AG04450 (cell line): ENCODE measurements at regions not wholly inside any gene's neighbourhood (a gene's known extent, or its start where the extent isn't known, plus 50 kb on each side); places are given as distances from the start of the nearest gene placed in this dataset.

Experiments
- CTCF ChIA-PET: fragments of 300-600, 350-600 bp; formaldehyde crosslinking; extraction: SDS; loops from one replicate; lab custom pipeline; 2022; ENCODE audit warnings: antibody characterized with exemption, inconsistent platforms; lab: Charles Lee
- POLR2A ChIA-PET: fragments of 350-600 bp; formaldehyde crosslinking; extraction: SDS; loops from one replicate; lab custom pipeline; 2021; ENCODE audit warnings: antibody characterized with exemption, inconsistent platforms; lab: Yijun Ruan, JAX
- DNase-seq: peaks from one replicate; pipeline ENCODE4 v3.0.0-alpha.2; 2011; ENCODE audit warnings: low read depth, low spot score
- H3K27ac ChIP-seq: one replicate; pipeline ENCODE4 v1.5.1; 2012; ENCODE audit warnings: low read depth, low read length, control low read depth
- H3K27me3 ChIP-seq: one replicate; pipeline ENCODE4 v1.6.0; 2012; ENCODE audit warnings: low read length; ENCODE audit not compliant: control insufficient read depth, insufficient read depth
- H3K4me3 ChIP-seq: 2 replicates; pipeline ENCODE4 v1.5.1; 2011; ENCODE audit warnings: mild to moderate bottlenecking, low read depth, low read length, control low read depth
- H3K9me3 ChIP-seq: 2 replicates; pipeline ENCODE4 v1.5.1; 2012; ENCODE audit warnings: low read length; ENCODE audit not compliant: control insufficient read depth, insufficient read depth
- CTCF ChIP-seq: IDR thresholded peaks from 2 replicates; pipeline ENCODE4 v1.5.1; 2011; ENCODE audit warnings: low read depth, low read length, control low read depth, inconsistent platforms

- no peak for TF ChIP-seq CTCF
- ChIA-PET CTCF (no interaction called here), POLR2A (no interaction called here)
- Histone ChIP-seq H3K9me3 (no peaks in the 10 kb centered on the region), H3K4me3 (no peak overlapping the region), H3K27ac (no peak overlapping the region), H3K27me3 (no peaks in the 10 kb centered on the region)
- no peak for DNase-seq
Observed at GRCh38 chr2:66174491-66174890, 260.4 kb upstream of the MEIS1 start.

GRCh38 chr2:66173645-66174044 lies 261.3 kb upstream of the MEIS1 start:
- H3K27me3 ChIP-seq, result no peaks in the 10 kb centered on the region
- CTCF ChIA-PET, result no interaction called here
- DNase-seq, result no peak
- POLR2A ChIA-PET, result no interaction called here
- H3K4me3 ChIP-seq, result no peak overlapping the region
- no peak overlapping the region for H3K27ac ChIP-seq
- TF ChIP-seq CTCF, result no peak
- H3K9me3 ChIP-seq, result no peaks in the 10 kb centered on the region

GRCh38 chr2:66171530-66171929 lies 263.4 kb upstream of the MEIS1 start:
- no peak overlapping the region for H3K27ac ChIP-seq
- no peak for TF ChIP-seq CTCF

GRCh38 chr2:66170744-66171330 lies 264.1 kb upstream of the MEIS1 start:
- ChIA-PET CTCF (no interaction called here), POLR2A (no interaction called here)
- H3K27ac ChIP-seq, result no peak overlapping the region
- no peaks in the 10 kb centered on the region for H3K27me3 ChIP-seq
- TF ChIP-seq CTCF, result no peak
- H3K9me3 ChIP-seq, result no peaks in the 10 kb centered on the region
- no peak for DNase-seq
- H3K4me3 ChIP-seq, result no peak overlapping the region

More at GRCh38 chr2:66171530-66171929, 263.4 kb upstream of the MEIS1 start:
- DNase-seq, result no peak
- ChIA-PET CTCF (no interaction called here), POLR2A (no interaction called here)
- no peaks in the 10 kb centered on the region for H3K9me3 ChIP-seq
- H3K27me3 ChIP-seq, result no peaks in the 10 kb centered on the region
- no peak overlapping the region for H3K4me3 ChIP-seq

- DNase-seq, result no peak
- TF ChIP-seq CTCF, result no peak
- no peaks in the 10 kb centered on the region for H3K9me3 ChIP-seq
- POLR2A ChIA-PET, result no interaction called here
- no peaks in the 10 kb centered on the region for H3K27me3 ChIP-seq
- no peak overlapping the region for H3K27ac ChIP-seq
- CTCF ChIA-PET, result no interaction called here
- H3K4me3 ChIP-seq, result no peak overlapping the region
Observed at GRCh38 chr2:66169076-66169475, 265.8 kb upstream of the MEIS1 start.
